T-helper 2 cell (primary cell): ENCODE measurements at regions not wholly inside any gene's neighbourhood (a gene's known extent, or its start where the extent isn't known, plus 50 kb on each side); places are given as distances from the start of the nearest gene placed in this dataset.
"Not testable (repeated sequence)": the region's sequence is repeated elsewhere in the genome, so short reads cannot be mapped to it uniquely, and the experiment has no call there.

Experiments
- DNase-seq, 5 experiments: peaks; one replicate each; pipeline versions ENCODE4 v3.0.0 to v3.0.0-alpha.2; 2012 to 2022

GRCh38 chr21:9766890-9767591, 754.3 kb upstream of the TPTE start:
- DNase-seq = not testable (repeated sequence)

GRCh38 chr21:9767592-9768375, 753.6 kb upstream of the TPTE start:
- no peak for DNase-seq

GRCh38 chr21:9768376-9769130, 752.8 kb upstream of the TPTE start:
- DNase-seq = not testable (repeated sequence)

- DNase-seq = not testable (repeated sequence)
Measured at GRCh38 chr21:9769131-9769498, 752.3 kb upstream of the TPTE start.

GRCh38 chr21:9769718-9770690, 751.4 kb upstream of the TPTE start:
- DNase-seq = not testable (repeated sequence)

GRCh38 chr21:9771466-9772347, 749.7 kb upstream of the TPTE start:
- not testable (repeated sequence) for DNase-seq

GRCh38 chr21:9772348-9772672, 749.1 kb upstream of the TPTE start:
- no peak for DNase-seq

- DNase-seq = not testable (repeated sequence)
Measured at GRCh38 chr21:9772877-9773420, 748.4 kb upstream of the TPTE start.

- DNase-seq = no peak
Measured at GRCh38 chr21:9774347-9774746, 747.0 kb upstream of the TPTE start.

GRCh38 chr21:9774901-9775593, 746.3 kb upstream of the TPTE start:
- not testable (repeated sequence) for DNase-seq

GRCh38 chr21:9775877-9776276, 745.5 kb upstream of the TPTE start:
- not testable (repeated sequence) for DNase-seq

GRCh38 chr21:9776286-9777020, 744.9 kb upstream of the TPTE start:
- not testable (repeated sequence) for DNase-seq

GRCh38 chr21:9778541-9778940, 742.8 kb upstream of the TPTE start:
- not testable (repeated sequence) for DNase-seq

- no peak for DNase-seq
Measured at GRCh38 chr21:9780441-9780937, 740.9 kb upstream of the TPTE start.

- not testable (repeated sequence) for DNase-seq
Measured at GRCh38 chr21:9783587-9783986, 737.8 kb upstream of the TPTE start.

GRCh38 chr21:9784201-9784600, 737.2 kb upstream of the TPTE start:
- not testable (repeated sequence) for DNase-seq

GRCh38 chr21:9786092-9786491, 735.3 kb upstream of the TPTE start:
- not testable (repeated sequence) for DNase-seq

GRCh38 chr21:9788281-9788680, 733.1 kb upstream of the TPTE start:
- DNase-seq = not testable (repeated sequence)

- not testable (repeated sequence) for DNase-seq
Measured at GRCh38 chr21:9790354-9790753, 731.0 kb upstream of the TPTE start.
